ENCODE measurements at regions not wholly inside any gene's neighbourhood (a gene's known extent, or its start where the extent isn't known, plus 50 kb on each side); places are given as distances from the start of the nearest gene placed in this dataset.

DNA sequence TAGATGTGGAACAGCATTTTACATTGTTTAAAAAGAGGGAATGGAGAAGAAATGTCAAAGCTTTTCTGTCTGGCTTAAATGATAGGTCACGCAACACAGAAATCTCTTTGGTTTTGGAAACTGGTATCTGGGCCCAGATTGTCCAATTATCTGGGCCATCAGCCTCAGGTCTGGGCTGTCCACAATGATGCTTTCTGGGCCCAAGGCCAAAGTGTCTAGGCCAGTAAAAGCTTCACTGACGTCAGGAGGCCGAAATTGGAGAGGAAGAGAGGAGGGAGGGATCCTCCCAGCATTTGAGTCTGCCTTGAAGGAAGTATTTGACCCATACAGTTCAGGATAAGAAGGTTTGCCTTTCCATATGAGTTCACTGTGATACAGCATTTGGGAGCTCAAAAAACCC is 60.7 kb upstream of the ALDH1A3 start:
- no peak for TF ChIP-seq CEBPB (IDR thresholded peaks at IDR 0.05; ENCODE audit: low read depth, low read length)
- no peak for TF ChIP-seq POLR2A (IDR thresholded peaks at IDR 0.05; ENCODE audit: control extremely low read depth in 1 of 2, low read depth in 2 of 2, low read length in 2 of 2)
- TF ChIP-seq, protein P1, sequence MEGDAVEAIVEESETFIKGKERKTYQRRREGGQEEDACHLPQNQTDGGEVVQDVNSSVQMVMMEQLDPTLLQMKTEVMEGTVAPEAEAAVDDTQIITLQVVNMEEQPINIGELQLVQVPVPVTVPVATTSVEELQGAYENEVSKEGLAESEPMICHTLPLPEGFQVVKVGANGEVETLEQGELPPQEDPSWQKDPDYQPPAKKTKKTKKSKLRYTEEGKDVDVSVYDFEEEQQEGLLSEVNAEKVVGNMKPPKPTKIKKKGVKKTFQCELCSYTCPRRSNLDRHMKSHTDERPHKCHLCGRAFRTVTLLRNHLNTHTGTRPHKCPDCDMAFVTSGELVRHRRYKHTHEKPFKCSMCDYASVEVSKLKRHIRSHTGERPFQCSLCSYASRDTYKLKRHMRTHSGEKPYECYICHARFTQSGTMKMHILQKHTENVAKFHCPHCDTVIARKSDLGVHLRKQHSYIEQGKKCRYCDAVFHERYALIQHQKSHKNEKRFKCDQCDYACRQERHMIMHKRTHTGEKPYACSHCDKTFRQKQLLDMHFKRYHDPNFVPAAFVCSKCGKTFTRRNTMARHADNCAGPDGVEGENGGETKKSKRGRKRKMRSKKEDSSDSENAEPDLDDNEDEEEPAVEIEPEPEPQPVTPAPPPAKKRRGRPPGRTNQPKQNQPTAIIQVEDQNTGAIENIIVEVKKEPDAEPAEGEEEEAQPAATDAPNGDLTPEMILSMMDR (IDR thresholded peaks at IDR 0.05; ENCODE audit: control extremely low read depth in 1 of 3, insufficient read depth in 1 of 3, low read depth in 1 of 3, low read length in 3 of 3): no peak
- TF ChIP-seq SIRT6 (IDR thresholded peaks at IDR 0.05; ENCODE audit: low read length): no peak

All from H1 (cell line).